NCI-H1092 (cell line): ENCODE measurements at regions not wholly inside any gene's neighbourhood (a gene's known extent, or its start where the extent isn't known, plus 50 kb on each side); places are given as distances from the start of the nearest gene placed in this dataset.
"Not testable (repeated sequence)": the region's sequence is repeated elsewhere in the genome, so short reads cannot be mapped to it uniquely, and the experiment has no call there.

Source experiments
- DNase-seq: peaks from one replicate; lab custom pipeline; 2025; lab: John Stamatoyannopoulos, UW

GRCh38 chr5:82603033-82603987 lies 325.2 kb upstream of the RPS23 start:
- DNase-seq, result no peak

- DNase-seq, result no peak
These were observed 323.7 kb upstream of the RPS23 start for GRCh38 chr5:82601861-82602260.

- no peak for DNase-seq
These were observed 322.9 kb upstream of the RPS23 start for GRCh38 chr5:82601077-82601476.

- DNase-seq, result no peak
These were observed 321.5 kb upstream of the RPS23 start for GRCh38 chr5:82599692-82600091.

- DNase-seq, result no peak
These were observed 320.9 kb upstream of the RPS23 start for GRCh38 chr5:82599030-82599429.

GRCh38 chr5:82597437-82597836 lies 319.3 kb upstream of the RPS23 start:
- DNase-seq, result no peak

- DNase-seq, result no peak
These were observed 318.3 kb upstream of the RPS23 start for GRCh38 chr5:82596451-82596850.

- no peak for DNase-seq
These were observed 317.0 kb upstream of the RPS23 start for GRCh38 chr5:82595113-82595512.

GRCh38 chr5:82594097-82594496 lies 315.9 kb upstream of the RPS23 start:
- no peak for DNase-seq

GRCh38 chr5:82593481-82593880 lies 315.3 kb upstream of the RPS23 start:
- DNase-seq, result no peak

- no peak for DNase-seq
These were observed 312.9 kb upstream of the RPS23 start for GRCh38 chr5:82591021-82591515.

- DNase-seq, result no peak
These were observed 312.0 kb upstream of the RPS23 start for GRCh38 chr5:82590112-82590511.

GRCh38 chr5:82586661-82587310 lies 308.6 kb upstream of the RPS23 start:
- DNase-seq, result no peak

- DNase-seq, result no peak
These were observed 308.0 kb upstream of the RPS23 start for GRCh38 chr5:82586181-82586580.

GRCh38 chr5:82584631-82585030 lies 306.5 kb upstream of the RPS23 start:
- no peak for DNase-seq

- not testable (repeated sequence) for DNase-seq
These were observed 305.2 kb upstream of the RPS23 start for GRCh38 chr5:82583331-82583730.

GRCh38 chr5:82564963-82565362 lies 286.8 kb upstream of the RPS23 start:
- DNase-seq, result no peak

GRCh38 chr5:82563745-82564144 lies 285.6 kb upstream of the RPS23 start:
- DNase-seq, result no peak

- no peak for DNase-seq
These were observed 284.6 kb upstream of the RPS23 start for GRCh38 chr5:82562696-82563240.

GRCh38 chr5:82561797-82562196 lies 283.6 kb upstream of the RPS23 start:
- DNase-seq, result no peak

GRCh38 chr5:82560969-82561368 lies 282.8 kb upstream of the RPS23 start:
- DNase-seq, result no peak

GRCh38 chr5:82560561-82560960 lies 282.4 kb upstream of the RPS23 start:
- peak; percentile 24 for DNase-seq

GRCh38 chr5:82551840-82552385 lies 273.8 kb upstream of the RPS23 start:
- DNase-seq, result no peak
